Gastrocnemius medialis (tissue), 4 donors: ENCODE measurements at regions not wholly inside any gene's neighbourhood (a gene's known extent, or its start where the extent isn't known, plus 50 kb on each side); places are given as distances from the start of the nearest gene placed in this dataset.

Experiments used
- ATAC-seq, 2 donors: fragments of 150-250 bp; one replicate each; pipeline ENCODE4 v1.9.1; 2016
- DNase-seq, 2 donors: peaks; one replicate each; pipeline ENCODE4 v3.0.0-alpha.2; 2019
- H3K27ac ChIP-seq, 4 donors: fragments of 200-600 bp; sonication (generic); 1 replicate in 1 of 4; 2 replicates in 3 of 4; pipeline ENCODE4 v1.5.1; 2016 to 2018; ENCODE audit warnings: mild to moderate bottlenecking in 2 of 4, moderate library complexity in 1 of 4
- H3K27me3 ChIP-seq, 3 donors: fragments of 200-600 bp; sonication (generic) in 2 of 3; 1 replicate in 1 of 3; 2 replicates in 2 of 3; pipeline versions ENCODE4 v1.5.1 to v1.6.0; 2016 to 2019; ENCODE audit warnings: mild to moderate bottlenecking in 1 of 3, moderate library complexity in 1 of 3
- H3K36me3 ChIP-seq, 2 donors: fragments of 200-600 bp; sonication (generic) in 1 of 2; one replicate each; pipeline ENCODE4 v1.5.1; 2017 to 2018
- H3K4me1 ChIP-seq, 2 donors: fragments of 200-600 bp; sonication (generic) in 1 of 2; one replicate each; pipeline ENCODE4 v1.5.1; 2016 to 2017; ENCODE audit warnings: mild to moderate bottlenecking in 2 of 2
- H3K4me3 ChIP-seq, 4 donors: fragments of 200-600 bp; sonication (generic) in 3 of 4; 1 replicate in 1 of 4; 2 replicates in 3 of 4; pipeline ENCODE4 v1.5.1; 2016 to 2019; ENCODE audit warnings: mild to moderate bottlenecking in 2 of 4
- H3K9me3 ChIP-seq, 3 donors: fragments of 200-600 bp; sonication (generic) in 2 of 3; 1 replicate in 1 of 3; 2 replicates in 2 of 3; pipeline ENCODE4 v1.5.1; 2016 to 2019
- POLR2A ChIP-seq, 2 donors: fragments of 450-650 bp; IDR thresholded peaks; one replicate each; pipeline ENCODE4 v1.6.1; 2017; ENCODE audit warnings: antibody characterized with exemption in 2 of 2, mild to moderate bottlenecking in 2 of 2, moderate library complexity in 2 of 2
- in situ Hi-C, 4 donors: fragments of 200-750 bp; cut with MboI; loops; one replicate each; pipeline versions ENCODE4 v1.15.0 to v1.8.0; 2017; ENCODE audit warnings: low sequenced_read_pairs in 4 of 4
- intact Hi-C: fragments of 100-400 bp; cut with DNase I; formaldehyde crosslinking; loops from one replicate; pipeline ENCODE4 v1.15.1; 2023; ENCODE audit warnings: low total_unique reads
- TF ChIP-seq, protein P1 (sequence below), 5 experiments: fragments of 450-650 bp in 3 of 5; fragments of 200-600 bp in 2 of 5; sonication (generic) in 2 of 5; IDR thresholded peaks in 4 of 5; conservative IDR thresholded peaks in 1 of 5; 1 replicate in 4 of 5; 2 replicates in 1 of 5; pipeline ENCODE4 v1.5.1; 2016 to 2019; ENCODE audit warnings: antibody characterized with exemption in 5 of 5, mild to moderate bottlenecking in 3 of 5, moderate library complexity in 3 of 5

DNA sequence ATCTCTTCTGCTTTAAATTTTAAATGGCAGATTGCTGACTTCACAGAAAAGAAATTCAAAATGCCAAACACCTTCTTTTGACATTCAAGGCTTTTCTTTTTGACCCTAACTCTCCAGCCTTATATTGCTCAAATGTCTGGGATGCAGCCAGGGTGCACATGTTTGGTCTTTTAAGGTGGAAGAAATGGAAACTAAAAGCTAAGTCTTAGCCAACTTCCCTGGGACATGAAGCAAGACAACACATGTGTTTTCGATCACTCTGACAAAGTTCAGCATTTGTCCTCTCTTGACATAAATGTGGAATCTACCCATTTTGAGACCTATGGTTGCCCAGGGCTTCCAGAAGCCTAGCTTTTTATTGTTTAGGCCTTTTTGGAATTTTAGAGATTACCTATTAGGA, 161.6 kb downstream of the RDH14 start:
- Histone ChIP-seq H3K36me3 (no peaks in the 10 kb centered on the region), H3K4me1 (no peaks in the 10 kb centered on the region), H3K27ac (no peak overlapping the region), H3K9me3 (no peaks in the 10 kb centered on the region), H3K27me3 (no peaks in the 10 kb centered on the region), H3K4me3 (no peak overlapping the region)
- intact Hi-C loops (no loop called here), in situ Hi-C loops (loop anchor here (25.0 kb wide), 3 partner anchors 562 to 1463 kb away; partner anchors contain the start of gene OSR1 (in 2 of the 4))
- ATAC-seq = peak; percentile 58 to 61
- DNase-seq = peak; percentile 20 to 54
- no peak for TF ChIP-seq POLR2A (IDR thresholded peaks at IDR 0.05)
- TF ChIP-seq, protein P1, sequence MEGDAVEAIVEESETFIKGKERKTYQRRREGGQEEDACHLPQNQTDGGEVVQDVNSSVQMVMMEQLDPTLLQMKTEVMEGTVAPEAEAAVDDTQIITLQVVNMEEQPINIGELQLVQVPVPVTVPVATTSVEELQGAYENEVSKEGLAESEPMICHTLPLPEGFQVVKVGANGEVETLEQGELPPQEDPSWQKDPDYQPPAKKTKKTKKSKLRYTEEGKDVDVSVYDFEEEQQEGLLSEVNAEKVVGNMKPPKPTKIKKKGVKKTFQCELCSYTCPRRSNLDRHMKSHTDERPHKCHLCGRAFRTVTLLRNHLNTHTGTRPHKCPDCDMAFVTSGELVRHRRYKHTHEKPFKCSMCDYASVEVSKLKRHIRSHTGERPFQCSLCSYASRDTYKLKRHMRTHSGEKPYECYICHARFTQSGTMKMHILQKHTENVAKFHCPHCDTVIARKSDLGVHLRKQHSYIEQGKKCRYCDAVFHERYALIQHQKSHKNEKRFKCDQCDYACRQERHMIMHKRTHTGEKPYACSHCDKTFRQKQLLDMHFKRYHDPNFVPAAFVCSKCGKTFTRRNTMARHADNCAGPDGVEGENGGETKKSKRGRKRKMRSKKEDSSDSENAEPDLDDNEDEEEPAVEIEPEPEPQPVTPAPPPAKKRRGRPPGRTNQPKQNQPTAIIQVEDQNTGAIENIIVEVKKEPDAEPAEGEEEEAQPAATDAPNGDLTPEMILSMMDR (IDR thresholded peaks at IDR 0.05 in 4 of 5, conservative IDR thresholded peaks at IDR 0.05 in 1 of 5) = no peak

DNA sequence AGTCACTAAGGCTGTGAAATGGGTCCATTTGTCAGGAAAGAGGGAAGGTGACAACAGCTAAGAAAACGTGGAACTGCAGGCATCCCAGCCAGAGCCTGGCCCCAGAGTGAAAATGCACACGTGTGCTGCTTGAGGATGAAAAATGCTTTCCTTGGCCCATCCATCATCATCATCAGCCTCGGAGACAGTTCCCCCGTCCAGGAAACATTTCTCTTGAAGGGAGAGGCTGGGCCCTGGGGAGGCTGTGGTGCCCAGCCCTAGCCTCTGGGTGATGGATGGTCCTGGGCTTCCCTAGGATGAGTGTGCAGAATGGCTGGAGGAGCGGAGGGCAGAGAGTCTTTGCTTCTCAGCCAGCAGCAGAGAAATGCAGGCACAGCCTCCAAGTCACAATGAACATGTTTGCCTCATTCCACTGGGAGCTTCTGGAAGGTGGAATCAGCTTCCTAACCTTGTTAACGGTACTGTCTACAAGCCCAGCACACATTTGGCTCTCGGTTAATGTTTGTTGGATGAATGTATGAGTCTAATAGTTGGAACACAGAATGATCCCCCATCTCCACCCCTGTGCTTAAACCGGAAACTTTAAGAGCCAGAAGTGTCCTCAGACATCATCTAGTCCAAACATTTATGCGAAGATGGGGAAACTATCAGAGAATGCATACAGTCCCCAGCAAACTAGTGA, 164.0 kb downstream of the RDH14 start:
- TF ChIP-seq, protein P1 (IDR thresholded peaks at IDR 0.05 in 4 of 5, conservative IDR thresholded peaks at IDR 0.05 in 1 of 5) = no peak
- no peak for TF ChIP-seq POLR2A (IDR thresholded peaks at IDR 0.05)
- no peak overlapping the region for H3K27ac ChIP-seq
- ATAC-seq (no peak), DNase-seq (no peak)
- no peaks in the 10 kb centered on the region for H3K27me3 ChIP-seq
- no peaks in the 10 kb centered on the region for H3K4me1 ChIP-seq
- H3K4me3 ChIP-seq = no peak overlapping the region
- no peaks in the 10 kb centered on the region for H3K36me3 ChIP-seq
- in situ Hi-C loops (loop anchor here (25.0 kb wide), 3 partner anchors 559 to 1466 kb away; partner anchors contain the start of gene OSR1 (in 2 of the 4)), intact Hi-C loops (no loop called here)
- no peaks in the 10 kb centered on the region for H3K9me3 ChIP-seq

DNA sequence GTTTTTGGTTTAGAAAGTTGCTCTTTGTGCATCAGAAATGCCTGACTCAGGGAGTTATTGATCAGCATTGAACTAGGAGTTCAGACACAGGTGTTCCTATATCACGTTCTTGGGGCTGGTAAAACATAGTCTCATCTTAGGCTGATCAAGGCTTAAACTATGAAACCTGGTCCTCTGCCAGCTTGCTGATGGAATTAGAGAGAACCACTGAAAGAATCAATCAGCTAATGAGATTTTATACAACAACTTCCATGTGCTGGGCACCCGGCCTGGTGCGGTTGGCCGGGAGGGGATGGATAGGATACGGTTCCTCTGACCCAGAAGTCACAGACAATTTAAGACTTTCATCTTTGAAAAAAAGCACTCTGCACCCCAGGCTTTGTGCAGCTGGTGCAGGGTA, 164.9 kb downstream of the RDH14 start:
- Histone ChIP-seq H3K27ac (no peak overlapping the region), H3K4me1 (no peaks in the 10 kb centered on the region), H3K36me3 (no peaks in the 10 kb centered on the region), H3K4me3 (no peak overlapping the region), H3K9me3 (no peaks in the 10 kb centered on the region), H3K27me3 (no peaks in the 10 kb centered on the region)
- no peak for ATAC-seq
- intact Hi-C loops (no loop called here), in situ Hi-C loops (loop anchor here (25.0 kb wide), 3 partner anchors 558 to 1467 kb away; partner anchors contain the start of gene OSR1 (in 2 of the 4))
- TF ChIP-seq, protein P1 (IDR thresholded peaks at IDR 0.05 in 4 of 5, conservative IDR thresholded peaks at IDR 0.05 in 1 of 5) = no peak
- no peak for TF ChIP-seq POLR2A (IDR thresholded peaks at IDR 0.05)
- DNase-seq = no peak

DNA sequence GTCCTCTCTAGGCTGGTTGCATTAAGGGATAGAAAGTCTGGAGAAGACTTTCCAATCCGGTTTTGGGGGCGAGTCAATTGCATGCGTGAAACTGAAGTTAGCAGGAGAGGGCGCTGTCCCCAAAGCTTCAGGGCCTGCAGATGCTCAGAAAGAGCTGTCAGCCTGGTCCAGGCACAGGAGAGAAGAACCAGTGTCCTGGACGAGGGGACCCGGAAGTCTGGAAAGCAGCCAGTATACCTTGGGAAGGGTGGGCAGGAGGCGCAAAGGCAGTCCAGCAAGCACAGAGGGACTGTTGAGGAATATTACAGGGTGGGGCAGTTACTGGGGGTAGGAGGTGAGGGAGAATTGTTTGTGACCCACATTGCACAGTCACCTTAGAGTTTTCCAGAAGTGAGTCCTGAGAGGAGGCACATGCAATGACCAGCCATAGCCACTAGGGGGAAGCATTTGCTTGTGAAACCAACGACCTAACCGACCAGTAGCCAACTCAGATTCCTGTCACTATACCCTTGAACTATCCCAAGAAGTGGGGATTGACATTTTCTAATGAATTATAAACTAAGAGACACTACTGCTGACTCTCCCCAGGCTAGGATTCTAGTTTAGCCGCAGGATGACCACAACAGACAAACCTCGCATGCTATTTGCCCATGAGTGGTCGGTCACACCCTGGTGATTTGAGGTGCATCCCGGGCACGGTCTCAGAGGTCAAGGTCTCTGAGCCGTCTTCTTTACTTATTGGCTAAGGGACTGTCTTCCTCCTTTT, 172.8 kb downstream of the RDH14 start:
- no peak for TF ChIP-seq POLR2A (IDR thresholded peaks at IDR 0.05)
- TF ChIP-seq, protein P1 (IDR thresholded peaks at IDR 0.05 in 4 of 5, conservative IDR thresholded peaks at IDR 0.05 in 1 of 5) = peak; percentile 72 to 94 (median 87)
- H3K4me1 ChIP-seq = no peaks in the 10 kb centered on the region
- H3K9me3 ChIP-seq = no peaks in the 10 kb centered on the region
- DNase-seq = peak; percentile 44 to 61
- ATAC-seq = peak; percentile 93 to 94
- in situ Hi-C loops (loop anchor here (25.0 kb wide), 3 partner anchors 550 to 1475 kb away; partner anchors contain the start of gene OSR1 (in 2 of the 4)), intact Hi-C loops (loop anchor here (2.0 to 5.0 kb wide), 2 partner anchors 977 to 1475 kb away; no protein-coding TSS in a partner anchor)
- H3K27me3 ChIP-seq = no peaks in the 10 kb centered on the region
- H3K27ac ChIP-seq = no peak overlapping the region
- H3K4me3 ChIP-seq = no peak overlapping the region
- H3K36me3 ChIP-seq = no peaks in the 10 kb centered on the region
